ENCODE measurements at regions not wholly inside any gene's neighbourhood (a gene's known extent, or its start where the extent isn't known, plus 50 kb on each side); places are given as distances from the start of the nearest gene placed in this dataset.

- Mint-ChIP-seq H3K4me1 (peaks cover 9% of the 10 kb centered on the region), H3K27ac (no peak overlapping the region), H3K36me3 (ENCODE audit: low read depth) (peaks cover 2% of the 10 kb centered on the region), H3K4me3 (no peak overlapping the region), H3K9me3 (peaks cover 22% of the 10 kb centered on the region), H3K27me3 (ENCODE audit: insufficient read depth) (peaks cover 3% of the 10 kb centered on the region)
- 90 to 100% methylated on average over 1 of the region's 1 CpG for WGBS, 2 experiments (ENCODE audit: insufficient coverage in 1 of 2, insufficient read length in 1 of 2)
- H3K36me3 ChIP-seq (ENCODE audit: control insufficient read depth, insufficient read depth, low read length): no peaks in the 10 kb centered on the region
- H3K9me3 ChIP-seq (ENCODE audit: control insufficient read depth, low read length): peaks cover 29% of the 10 kb centered on the region
- H3K27me3 ChIP-seq (ENCODE audit: control insufficient read depth, insufficient read depth, low read length, poor library complexity, severe bottlenecking): no peaks in the 10 kb centered on the region
- no peak overlapping the region for H3K4me3 ChIP-seq (ENCODE audit: low read length)
- no peak for TF ChIP-seq CTCF (conservative IDR thresholded peaks at IDR 0.05)
- H3K27ac ChIP-seq (ENCODE audit: low read depth, low read length): no peak overlapping the region
- DNase-seq: no peak
- H3K9ac ChIP-seq (ENCODE audit: extremely low read depth, low read length, poor library complexity, severe bottlenecking): no peak overlapping the region
- no peaks in the 10 kb centered on the region for H3K4me1 ChIP-seq (ENCODE audit: control insufficient read depth, insufficient read depth, low read length)
Measured at GRCh38 chr12:108438667-108439066, 76.4 kb upstream of the FICD start.

GRCh38 chr12:108432423-108433121 lies 82.5 kb upstream of the FICD start:
- H3K27me3 ChIP-seq (ENCODE audit: control insufficient read depth, insufficient read depth, low read length, poor library complexity, severe bottlenecking): peaks cover 40% of the 10 kb centered on the region
- TF ChIP-seq CTCF (conservative IDR thresholded peaks at IDR 0.05): no peak
- no peak for DNase-seq
- H3K4me3 ChIP-seq (ENCODE audit: low read length): no peak overlapping the region
- H3K36me3 ChIP-seq (ENCODE audit: control insufficient read depth, insufficient read depth, low read length): no peaks in the 10 kb centered on the region
- no peaks in the 10 kb centered on the region for H3K9me3 ChIP-seq (ENCODE audit: control insufficient read depth, low read length)
- no peak overlapping the region for H3K27ac ChIP-seq (ENCODE audit: low read depth, low read length)
- H3K4me1 ChIP-seq (ENCODE audit: control insufficient read depth, insufficient read depth, low read length): no peaks in the 10 kb centered on the region
- H3K36me3 Mint-ChIP-seq (ENCODE audit: low read depth): no peaks in the 10 kb centered on the region
- WGBS, 2 experiments (ENCODE audit: insufficient coverage in 1 of 2, insufficient read length in 1 of 2): 86 to 89% methylated on average over 2 to 6 of the region's 8 CpGs
- no peak overlapping the region for H3K27ac Mint-ChIP-seq
- no peak overlapping the region for H3K9ac ChIP-seq (ENCODE audit: extremely low read depth, low read length, poor library complexity, severe bottlenecking)
- H3K27me3 Mint-ChIP-seq (ENCODE audit: insufficient read depth): peaks cover 37% of the 10 kb centered on the region
- no peak overlapping the region for H3K4me3 Mint-ChIP-seq
- no peaks in the 10 kb centered on the region for H3K9me3 Mint-ChIP-seq
- H3K4me1 Mint-ChIP-seq: no peaks in the 10 kb centered on the region

- no peak overlapping the region for H3K4me3 Mint-ChIP-seq
- H3K9me3 ChIP-seq (ENCODE audit: control insufficient read depth, low read length): no peaks in the 10 kb centered on the region
- no peak overlapping the region for H3K27ac Mint-ChIP-seq
Measured at GRCh38 chr12:108430926-108431325, 84.2 kb upstream of the FICD start.

More at GRCh38 chr12:108430926-108431325, 84.2 kb upstream of the FICD start:
- WGBS, 2 experiments (ENCODE audit: insufficient coverage in 1 of 2, insufficient read length in 1 of 2): no CpG with 5 or more reads among the region's 1 CpG
- Histone ChIP-seq H3K36me3 (ENCODE audit: control insufficient read depth, insufficient read depth, low read length) (no peaks in the 10 kb centered on the region), H3K4me3 (ENCODE audit: low read length) (no peak overlapping the region), H3K27me3 (ENCODE audit: control insufficient read depth, insufficient read depth, low read length, poor library complexity, severe bottlenecking) (peaks cover 56% of the 10 kb centered on the region), H3K27ac (ENCODE audit: low read depth, low read length) (no peak overlapping the region), H3K9ac (ENCODE audit: extremely low read depth, low read length, poor library complexity, severe bottlenecking) (no peak overlapping the region), H3K4me1 (ENCODE audit: control insufficient read depth, insufficient read depth, low read length) (no peaks in the 10 kb centered on the region)
- no peaks in the 10 kb centered on the region for H3K4me1 Mint-ChIP-seq
- no peaks in the 10 kb centered on the region for H3K9me3 Mint-ChIP-seq
- no peak for DNase-seq
- peaks cover 53% of the 10 kb centered on the region for H3K27me3 Mint-ChIP-seq (ENCODE audit: insufficient read depth)
- no peaks in the 10 kb centered on the region for H3K36me3 Mint-ChIP-seq (ENCODE audit: low read depth)
- no peak for TF ChIP-seq CTCF (conservative IDR thresholded peaks at IDR 0.05)

Data from endodermal cell (in vitro differentiated cells).